GM21367 (cell line): ENCODE measurements at regions not wholly inside any gene's neighbourhood (a gene's known extent, or its start where the extent isn't known, plus 50 kb on each side); places are given as distances from the start of the nearest gene placed in this dataset.

Experiments
- ATAC-seq: cut with Tn5 transposase; IDR thresholded peaks from one replicate; pipeline ENCODE4 v1.9.1; 2021; ENCODE audit not compliant: unreplicated experiment

GRCh38 chr3:177824190-177824786 lies 627.0 kb upstream of the TBL1XR1 start:
- ATAC-seq, result no peak

GRCh38 chr3:177824841-177825240 lies 627.6 kb upstream of the TBL1XR1 start:
- ATAC-seq, result no peak

DNA sequence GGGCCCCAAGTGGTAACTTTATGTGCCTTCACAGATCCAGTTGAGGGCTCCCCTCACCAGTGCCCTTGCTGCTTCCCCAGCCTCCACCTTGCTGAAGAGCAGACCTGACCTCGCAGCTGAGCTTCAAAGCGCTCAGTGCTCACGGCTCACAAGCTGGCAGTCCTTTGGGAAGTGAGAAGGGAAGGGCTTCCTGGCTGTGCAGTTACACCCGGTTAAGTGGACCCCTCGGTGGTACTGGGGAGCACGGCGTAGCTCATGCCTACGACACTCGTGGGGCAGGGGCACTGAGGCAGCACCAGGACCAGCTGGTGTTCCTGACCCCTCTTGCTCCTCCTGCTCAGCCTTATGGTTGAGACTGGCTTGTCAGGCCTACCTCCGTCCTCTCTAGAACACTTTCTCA lies 629.0 kb upstream of the TBL1XR1 start:
- no peak for ATAC-seq

- no peak for ATAC-seq
Measured at GRCh38 chr3:177827511-177828207, 630.4 kb upstream of the TBL1XR1 start.

DNA sequence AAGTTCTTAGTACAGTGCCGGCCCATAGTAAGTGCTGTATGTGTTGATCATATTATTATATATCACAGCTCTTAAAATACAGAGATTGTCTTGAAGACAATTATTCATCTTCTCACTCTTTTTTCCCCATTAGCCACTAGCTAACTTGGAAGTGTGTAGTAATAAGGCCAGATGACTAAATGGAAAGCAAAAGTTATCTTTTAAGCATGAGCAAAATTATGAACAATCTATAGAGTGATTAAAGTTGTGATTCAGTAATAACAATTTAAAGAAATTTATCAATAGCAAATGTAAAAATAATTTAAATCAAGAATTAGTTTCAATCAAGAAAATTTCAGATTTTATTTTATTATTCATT lies 630.9 kb upstream of the TBL1XR1 start:
- no peak for ATAC-seq

GRCh38 chr3:177830411-177830849 lies 633.1 kb upstream of the TBL1XR1 start:
- ATAC-seq, result no peak

DNA sequence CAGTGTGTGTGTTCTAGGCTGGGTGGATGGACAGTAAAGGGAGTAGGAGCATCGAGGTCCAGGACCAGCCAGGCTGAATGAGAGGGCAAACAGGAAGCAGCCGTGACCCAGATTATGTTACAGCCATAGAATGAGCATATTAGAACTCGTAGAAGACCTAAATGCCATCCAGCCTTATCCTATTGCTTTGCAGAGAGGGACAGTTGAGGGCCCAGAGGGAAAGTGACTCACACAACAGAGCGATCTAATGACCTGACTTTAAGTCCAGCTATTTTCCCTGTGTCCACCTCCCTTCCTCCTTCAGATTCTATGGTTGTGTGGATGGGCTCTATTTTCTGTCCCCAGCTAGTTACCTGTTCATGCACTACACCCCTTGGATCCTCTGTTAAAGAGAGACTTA lies 634.1 kb upstream of the TBL1XR1 start:
- no peak for ATAC-seq

- ATAC-seq, result no peak
Measured at GRCh38 chr3:177832880-177833279, 635.6 kb upstream of the TBL1XR1 start.

- no peak for ATAC-seq
Measured at GRCh38 chr3:177833332-177833731, 636.0 kb upstream of the TBL1XR1 start.

DNA sequence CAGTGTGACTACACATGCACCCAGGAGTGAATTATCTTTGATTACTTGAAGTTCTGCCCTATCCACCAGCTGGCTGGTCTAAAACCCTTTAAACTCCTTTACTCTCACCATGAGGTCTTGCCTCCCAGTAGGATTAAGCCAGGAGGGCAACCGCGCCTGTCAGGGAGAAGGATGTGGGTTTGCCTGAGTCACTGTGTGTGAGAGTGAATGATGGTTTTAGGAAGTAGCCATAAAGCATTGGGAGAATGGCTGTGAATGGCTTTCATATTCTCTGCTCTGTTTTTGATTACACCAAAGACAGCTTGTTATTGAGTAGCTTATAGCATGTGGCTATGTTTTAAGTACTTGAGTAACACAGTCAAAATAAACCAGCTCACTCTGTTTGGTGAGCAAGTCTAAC lies 637.7 kb upstream of the TBL1XR1 start:
- ATAC-seq, result no peak

- no peak for ATAC-seq
Measured at GRCh38 chr3:177835917-177836316, 638.6 kb upstream of the TBL1XR1 start.

DNA sequence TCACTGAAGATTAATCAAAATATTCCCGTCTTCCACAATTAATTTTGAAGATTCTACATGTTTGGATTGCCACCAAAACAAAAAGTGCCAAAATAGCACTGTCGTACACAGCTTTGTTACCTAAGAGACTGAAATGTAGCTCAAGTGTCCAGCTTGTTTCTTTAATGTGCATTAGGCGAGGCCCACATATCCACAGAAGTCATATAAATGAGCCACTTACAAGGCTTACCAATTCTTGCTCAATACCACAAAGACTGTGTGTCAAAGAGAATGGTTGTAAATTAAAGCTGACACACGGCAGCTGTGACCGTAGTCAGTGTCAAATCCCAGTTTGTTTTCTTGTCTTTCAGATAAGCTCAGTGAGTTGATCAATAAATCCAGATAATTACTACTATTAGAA lies 639.4 kb upstream of the TBL1XR1 start:
- no peak for ATAC-seq

- no peak for ATAC-seq
Measured at GRCh38 chr3:177837951-177838655, 640.8 kb upstream of the TBL1XR1 start.

- no peak for ATAC-seq
Measured at GRCh38 chr3:177838766-177839350, 641.6 kb upstream of the TBL1XR1 start.

GRCh38 chr3:177842302-177842701 lies 645.0 kb upstream of the TBL1XR1 start:
- no peak for ATAC-seq

GRCh38 chr3:177842743-177843734 lies 645.8 kb upstream of the TBL1XR1 start:
- no peak for ATAC-seq

GRCh38 chr3:177852001-177852807 lies 654.9 kb upstream of the TBL1XR1 start:
- ATAC-seq, result no peak

DNA sequence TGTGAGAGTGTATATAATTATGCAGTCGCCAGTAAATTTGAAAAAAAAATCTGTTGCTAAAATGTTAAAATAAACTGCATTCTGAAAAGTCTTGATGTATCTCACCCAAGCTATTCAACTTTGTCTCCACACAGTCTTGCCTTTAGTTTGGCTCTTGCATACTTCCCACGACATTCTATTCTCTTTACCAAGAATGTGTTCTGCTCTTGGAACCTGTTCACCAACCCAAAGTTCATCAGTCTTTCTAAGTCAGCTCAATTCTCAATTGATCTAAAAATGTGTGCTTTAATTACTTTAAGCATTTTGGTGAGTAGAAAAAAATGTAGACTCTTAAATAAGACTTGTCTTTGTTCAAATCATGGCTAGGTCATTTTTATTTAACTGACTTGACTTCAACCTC lies 657.7 kb upstream of the TBL1XR1 start:
- no peak for ATAC-seq

DNA sequence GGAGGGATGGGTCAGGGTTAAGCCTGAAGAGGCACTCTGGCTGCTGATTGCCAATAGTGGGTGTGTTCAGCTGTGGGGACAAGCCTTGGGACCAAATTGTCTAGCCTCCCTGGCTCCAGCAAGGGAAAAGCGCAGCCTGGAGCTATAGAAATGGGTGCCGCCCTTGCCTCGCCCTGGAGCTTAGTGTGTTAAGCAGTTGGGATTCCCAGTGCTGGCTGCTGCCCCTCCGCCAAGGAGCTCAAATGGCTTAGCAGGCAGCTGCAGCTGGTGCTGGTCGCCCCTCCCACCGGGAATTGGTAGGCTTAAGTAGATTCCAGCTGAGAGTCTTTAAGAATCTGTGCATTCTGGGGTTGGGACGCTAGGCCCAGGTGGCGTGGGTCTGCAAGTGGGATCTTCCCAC lies 662.9 kb upstream of the TBL1XR1 start:
- ATAC-seq, result no peak

DNA sequence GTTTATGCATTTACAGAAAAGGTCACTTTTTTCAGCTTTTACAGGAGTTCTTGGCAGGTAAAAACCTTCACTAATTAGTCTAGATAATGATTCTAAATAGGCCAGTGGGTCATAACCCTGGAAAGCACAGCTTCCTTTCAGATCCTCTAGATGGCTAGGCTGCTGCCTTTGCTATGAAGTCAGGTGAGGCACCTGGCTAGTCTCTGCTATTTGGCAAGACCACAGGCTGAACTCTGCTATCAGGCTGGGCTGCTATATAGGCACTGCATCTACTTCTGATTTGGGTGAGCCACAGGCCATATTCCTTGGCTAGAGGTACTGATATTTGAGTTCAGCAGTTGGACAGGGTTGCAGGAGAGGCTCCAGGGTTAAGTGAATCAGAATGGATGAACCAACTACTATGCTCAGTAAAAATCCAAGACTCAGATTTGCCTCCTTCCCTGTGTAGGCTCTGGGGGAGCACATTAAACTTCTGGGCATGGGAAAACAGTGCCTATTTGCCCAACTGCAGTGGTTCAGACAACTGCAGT lies 665.7 kb upstream of the TBL1XR1 start:
- no peak for ATAC-seq
